ENCODE measurements at regions not wholly inside any gene's neighbourhood (a gene's known extent, or its start where the extent isn't known, plus 50 kb on each side); places are given as distances from the start of the nearest gene placed in this dataset.

GRCh38 chr14:71185637-71186036 is 278.4 kb downstream of the PCNX1 start:
- Mint-ChIP-seq H3K4me1 (no peaks in the 10 kb centered on the region), H3K27ac (no peak overlapping the region), H3K27me3 (peaks cover 20% of the 10 kb centered on the region), H3K4me3 (no peak overlapping the region), H3K36me3 (ENCODE audit: low read depth) (no peaks in the 10 kb centered on the region)
- no peak for DNase-seq
- H3K9me3 ChIP-seq (ENCODE audit: control insufficient read depth, low read length, poor library complexity, severe bottlenecking): no peaks in the 10 kb centered on the region
- ATAC-seq: no peak

GRCh38 chr14:71187633-71188356 is 280.5 kb downstream of the PCNX1 start:
- Mint-ChIP-seq H3K4me1 (no peaks in the 10 kb centered on the region), H3K27ac (no peak overlapping the region), H3K4me3 (no peak overlapping the region), H3K27me3 (peaks cover 16% of the 10 kb centered on the region), H3K36me3 (ENCODE audit: low read depth) (no peaks in the 10 kb centered on the region)
- no peaks in the 10 kb centered on the region for H3K9me3 ChIP-seq (ENCODE audit: control insufficient read depth, low read length, poor library complexity, severe bottlenecking)
- DNase-seq: no peak
- ATAC-seq: no peak

GRCh38 chr14:71190770-71191374 is 283.6 kb downstream of the PCNX1 start:
- H3K4me1 Mint-ChIP-seq: no peaks in the 10 kb centered on the region
- no peak overlapping the region for H3K4me3 Mint-ChIP-seq
- DNase-seq (no peak), ATAC-seq (no peak)
- no peak overlapping the region for H3K27ac Mint-ChIP-seq
- H3K27me3 Mint-ChIP-seq: peaks cover 26% of the 10 kb centered on the region
- H3K9me3 ChIP-seq (ENCODE audit: control insufficient read depth, low read length, poor library complexity, severe bottlenecking): no peaks in the 10 kb centered on the region
- no peaks in the 10 kb centered on the region for H3K36me3 Mint-ChIP-seq (ENCODE audit: low read depth)

- Mint-ChIP-seq H3K36me3 (ENCODE audit: low read depth) (no peaks in the 10 kb centered on the region), H3K27me3 (peaks cover 29% of the 10 kb centered on the region), H3K4me3 (no peak overlapping the region), H3K4me1 (no peaks in the 10 kb centered on the region), H3K27ac (no peak overlapping the region)
- no peaks in the 10 kb centered on the region for H3K9me3 ChIP-seq (ENCODE audit: control insufficient read depth, low read length, poor library complexity, severe bottlenecking)
- no peak for ATAC-seq
- no peak for DNase-seq
Observed at GRCh38 chr14:71193663-71194062, 286.4 kb downstream of the PCNX1 start.

- ATAC-seq: no peak
- H3K9me3 ChIP-seq (ENCODE audit: control insufficient read depth, low read length, poor library complexity, severe bottlenecking): no peaks in the 10 kb centered on the region
- peaks cover 29% of the 10 kb centered on the region for H3K27me3 Mint-ChIP-seq
- no peaks in the 10 kb centered on the region for H3K36me3 Mint-ChIP-seq (ENCODE audit: low read depth)
- H3K4me1 Mint-ChIP-seq: no peaks in the 10 kb centered on the region
- DNase-seq: no peak
- no peak overlapping the region for H3K4me3 Mint-ChIP-seq
- H3K27ac Mint-ChIP-seq: no peak overlapping the region
Observed at GRCh38 chr14:71194251-71194650, 287.0 kb downstream of the PCNX1 start.

- H3K27ac Mint-ChIP-seq: no peak overlapping the region
- H3K4me3 Mint-ChIP-seq: no peak overlapping the region
- DNase-seq: no peak
Observed at GRCh38 chr14:71196921-71197320, 289.7 kb downstream of the PCNX1 start.

GRCh38 chr14:71198687-71199086 is 291.4 kb downstream of the PCNX1 start:
- peaks cover 3% of the 10 kb centered on the region for H3K36me3 Mint-ChIP-seq (ENCODE audit: low read depth)
- peaks cover 7% of the 10 kb centered on the region for H3K27me3 Mint-ChIP-seq
- H3K4me3 Mint-ChIP-seq: no peak overlapping the region
- ATAC-seq (no peak), DNase-seq (no peak)
- no peaks in the 10 kb centered on the region for H3K4me1 Mint-ChIP-seq
- H3K27ac Mint-ChIP-seq: no peak overlapping the region
- H3K9me3 ChIP-seq (ENCODE audit: control insufficient read depth, low read length, poor library complexity, severe bottlenecking): no peaks in the 10 kb centered on the region

More at GRCh38 chr14:71196921-71197320, 289.7 kb downstream of the PCNX1 start:
- H3K9me3 ChIP-seq (ENCODE audit: control insufficient read depth, low read length, poor library complexity, severe bottlenecking): no peaks in the 10 kb centered on the region
- Mint-ChIP-seq H3K4me1 (no peaks in the 10 kb centered on the region), H3K27me3 (peaks cover 12% of the 10 kb centered on the region), H3K36me3 (ENCODE audit: low read depth) (no peaks in the 10 kb centered on the region)
- ATAC-seq: no peak

GRCh38 chr14:71201840-71202239 is 294.6 kb downstream of the PCNX1 start:
- DNase-seq (no peak), ATAC-seq (no peak)
- no peak overlapping the region for H3K27ac Mint-ChIP-seq
- H3K4me1 Mint-ChIP-seq: no peaks in the 10 kb centered on the region
- H3K27me3 Mint-ChIP-seq: no peaks in the 10 kb centered on the region
- H3K4me3 Mint-ChIP-seq: no peak overlapping the region
- no peaks in the 10 kb centered on the region for H3K9me3 ChIP-seq (ENCODE audit: control insufficient read depth, low read length, poor library complexity, severe bottlenecking)
- H3K36me3 Mint-ChIP-seq (ENCODE audit: low read depth): peaks cover 3% of the 10 kb centered on the region

- DNase-seq (no peak), ATAC-seq (no peak)
- H3K36me3 Mint-ChIP-seq (ENCODE audit: low read depth): peaks cover 3% of the 10 kb centered on the region
- no peaks in the 10 kb centered on the region for H3K4me1 Mint-ChIP-seq
- H3K9me3 ChIP-seq (ENCODE audit: control insufficient read depth, low read length, poor library complexity, severe bottlenecking): no peaks in the 10 kb centered on the region
- H3K27me3 Mint-ChIP-seq: no peaks in the 10 kb centered on the region
- no peak overlapping the region for H3K4me3 Mint-ChIP-seq
- no peak overlapping the region for H3K27ac Mint-ChIP-seq
Observed at GRCh38 chr14:71202881-71203280, 295.6 kb downstream of the PCNX1 start.

- Mint-ChIP-seq H3K36me3 (ENCODE audit: low read depth) (peaks cover 3% of the 10 kb centered on the region), H3K4me3 (no peak overlapping the region), H3K4me1 (no peaks in the 10 kb centered on the region), H3K27ac (no peak overlapping the region), H3K27me3 (no peaks in the 10 kb centered on the region)
- no peaks in the 10 kb centered on the region for H3K9me3 ChIP-seq (ENCODE audit: control insufficient read depth, low read length, poor library complexity, severe bottlenecking)
- no peak for ATAC-seq
- DNase-seq: no peak
Observed at GRCh38 chr14:71203306-71203705, 296.0 kb downstream of the PCNX1 start.

- Mint-ChIP-seq H3K36me3 (ENCODE audit: low read depth) (peaks cover 3% of the 10 kb centered on the region), H3K27ac (no peak overlapping the region)
- ATAC-seq: no peak
Observed at GRCh38 chr14:71204231-71204630, 297.0 kb downstream of the PCNX1 start.

GRCh38 chr14:71204768-71205167 is 297.5 kb downstream of the PCNX1 start:
- H3K9me3 ChIP-seq (ENCODE audit: control insufficient read depth, low read length, poor library complexity, severe bottlenecking): no peaks in the 10 kb centered on the region
- ATAC-seq (no peak), DNase-seq (no peak)
- Mint-ChIP-seq H3K27ac (no peak overlapping the region), H3K36me3 (ENCODE audit: low read depth) (peaks cover 3% of the 10 kb centered on the region), H3K4me1 (no peaks in the 10 kb centered on the region), H3K4me3 (no peak overlapping the region), H3K27me3 (no peaks in the 10 kb centered on the region)

More at GRCh38 chr14:71204231-71204630, 297.0 kb downstream of the PCNX1 start:
- no peak overlapping the region for H3K4me3 Mint-ChIP-seq
- no peak for DNase-seq
- no peaks in the 10 kb centered on the region for H3K4me1 Mint-ChIP-seq
- H3K27me3 Mint-ChIP-seq: no peaks in the 10 kb centered on the region
- H3K9me3 ChIP-seq (ENCODE audit: control insufficient read depth, low read length, poor library complexity, severe bottlenecking): no peaks in the 10 kb centered on the region

GRCh38 chr14:71206123-71206522 is 298.9 kb downstream of the PCNX1 start:
- H3K27me3 Mint-ChIP-seq: peaks cover 7% of the 10 kb centered on the region
- H3K36me3 Mint-ChIP-seq (ENCODE audit: low read depth): peaks cover 3% of the 10 kb centered on the region
- no peaks in the 10 kb centered on the region for H3K4me1 Mint-ChIP-seq
- H3K27ac Mint-ChIP-seq: no peak overlapping the region
- no peak overlapping the region for H3K4me3 Mint-ChIP-seq
- ATAC-seq: no peak
- DNase-seq: no peak
- H3K9me3 ChIP-seq (ENCODE audit: control insufficient read depth, low read length, poor library complexity, severe bottlenecking): no peaks in the 10 kb centered on the region
